Tibial artery (tissue), 4 donors: ENCODE measurements at regions not wholly inside any gene's neighbourhood (a gene's known extent, or its start where the extent isn't known, plus 50 kb on each side); places are given as distances from the start of the nearest gene placed in this dataset.

Experiments
- DNase-seq, 2 donors: peaks; one replicate each; pipeline ENCODE4 v3.0.0-alpha.2; 2019
- H3K27ac ChIP-seq, 2 donors: fragments of 200-600 bp; sonication (generic) in 1 of 2; 1 replicate in 1 of 2; 2 replicates in 1 of 2; pipeline ENCODE4 v1.5.1; 2018 to 2019; ENCODE audit warnings: mild to moderate bottlenecking in 1 of 2
- H3K27me3 ChIP-seq, 2 donors: fragments of 200-600 bp; sonication (generic) in 1 of 2; one replicate each; pipeline versions ENCODE4 v1.5.1 to v1.6.0; 2016 to 2019
- H3K36me3 ChIP-seq, 3 donors: fragments of 200-600 bp; sonication (generic) in 2 of 3; one replicate each; pipeline ENCODE4 v1.5.1; 2016 to 2019; ENCODE audit warnings: mild to moderate bottlenecking in 2 of 3
- H3K4me1 ChIP-seq, 4 donors: fragments of 200-600 bp; sonication (generic) in 2 of 4; 1 replicate in 3 of 4; 2 replicates in 1 of 4; pipeline ENCODE4 v1.5.1; 2016 to 2019
- H3K4me3 ChIP-seq, 2 donors: fragments of 200-600 bp; sonication (generic) in 1 of 2; 1 replicate in 1 of 2; 2 replicates in 1 of 2; pipeline ENCODE4 v1.5.1; 2018 to 2019; ENCODE audit warnings: mild to moderate bottlenecking in 2 of 2
- H3K9me3 ChIP-seq, 3 donors: fragments of 200-600 bp; sonication (generic) in 1 of 3; one replicate each; pipeline ENCODE4 v1.5.1; 2016 to 2019
- intact Hi-C: fragments of 100-400 bp; cut with DNase I; formaldehyde crosslinking; loops from one replicate; pipeline ENCODE4 v1.15.0; 2023; ENCODE audit warnings: low total_unique reads
- TF ChIP-seq, protein P1 (sequence below), 2 experiments: fragments of 200-600 bp in 1 of 2; fragments of 450-650 bp in 1 of 2; IDR thresholded peaks; one replicate each; pipeline ENCODE4 v1.5.1; 2017 to 2019; ENCODE audit warnings: antibody characterized with exemption in 2 of 2, mild to moderate bottlenecking in 1 of 2, moderate library complexity in 1 of 2

GRCh38 chr1:239056940-239057339, 329.4 kb upstream of the CHRM3 start:
- H3K36me3 ChIP-seq = no peaks in the 10 kb centered on the region

GRCh38 chr1:239053279-239053678, 333.1 kb upstream of the CHRM3 start:
- DNase-seq = no peak
- Histone ChIP-seq H3K4me3 (no peak overlapping the region), H3K4me1 (no peaks in the 10 kb centered on the region), H3K27ac (no peak overlapping the region), H3K36me3 (no peaks in the 10 kb centered on the region), H3K9me3 (no peaks in the 10 kb centered on the region), H3K27me3 (no peaks in the 10 kb centered on the region)
- TF ChIP-seq, protein P1, sequence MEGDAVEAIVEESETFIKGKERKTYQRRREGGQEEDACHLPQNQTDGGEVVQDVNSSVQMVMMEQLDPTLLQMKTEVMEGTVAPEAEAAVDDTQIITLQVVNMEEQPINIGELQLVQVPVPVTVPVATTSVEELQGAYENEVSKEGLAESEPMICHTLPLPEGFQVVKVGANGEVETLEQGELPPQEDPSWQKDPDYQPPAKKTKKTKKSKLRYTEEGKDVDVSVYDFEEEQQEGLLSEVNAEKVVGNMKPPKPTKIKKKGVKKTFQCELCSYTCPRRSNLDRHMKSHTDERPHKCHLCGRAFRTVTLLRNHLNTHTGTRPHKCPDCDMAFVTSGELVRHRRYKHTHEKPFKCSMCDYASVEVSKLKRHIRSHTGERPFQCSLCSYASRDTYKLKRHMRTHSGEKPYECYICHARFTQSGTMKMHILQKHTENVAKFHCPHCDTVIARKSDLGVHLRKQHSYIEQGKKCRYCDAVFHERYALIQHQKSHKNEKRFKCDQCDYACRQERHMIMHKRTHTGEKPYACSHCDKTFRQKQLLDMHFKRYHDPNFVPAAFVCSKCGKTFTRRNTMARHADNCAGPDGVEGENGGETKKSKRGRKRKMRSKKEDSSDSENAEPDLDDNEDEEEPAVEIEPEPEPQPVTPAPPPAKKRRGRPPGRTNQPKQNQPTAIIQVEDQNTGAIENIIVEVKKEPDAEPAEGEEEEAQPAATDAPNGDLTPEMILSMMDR (IDR thresholded peaks at IDR 0.05) = no peak
- intact Hi-C loops = no loop called here

More at GRCh38 chr1:239056940-239057339, 329.4 kb upstream of the CHRM3 start:
- Histone ChIP-seq H3K9me3 (no peaks in the 10 kb centered on the region), H3K4me1 (no peaks in the 10 kb centered on the region), H3K27ac (no peak overlapping the region), H3K27me3 (no peaks in the 10 kb centered on the region), H3K4me3 (no peak overlapping the region)
- TF ChIP-seq, protein P1 (IDR thresholded peaks at IDR 0.05) = no peak
- DNase-seq = no peak
- intact Hi-C loops = no loop called here

DNA sequence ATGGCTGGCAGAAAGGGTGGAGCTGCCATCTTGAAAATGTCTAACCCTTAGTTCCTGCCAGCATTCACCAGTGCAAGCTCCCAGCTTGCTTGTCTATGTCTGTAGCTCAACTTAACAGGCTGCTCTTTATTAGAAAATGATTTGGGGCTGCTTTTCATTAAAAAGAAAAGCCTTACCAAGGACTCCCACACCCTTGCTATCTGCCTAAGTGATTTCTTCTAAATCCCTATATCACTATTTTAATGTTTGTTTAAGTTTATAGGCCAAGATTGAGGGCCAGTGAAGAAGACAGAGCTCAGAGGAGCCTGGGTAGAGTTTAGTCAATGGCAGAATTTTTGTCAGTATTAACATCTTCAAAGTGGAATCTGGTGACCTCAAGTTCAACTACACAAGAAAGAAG, 336.8 kb upstream of the CHRM3 start:
- H3K36me3 ChIP-seq = no peaks in the 10 kb centered on the region
- H3K9me3 ChIP-seq = no peaks in the 10 kb centered on the region
- TF ChIP-seq, protein P1 (IDR thresholded peaks at IDR 0.05) = no peak
- no peak overlapping the region for H3K27ac ChIP-seq
- H3K4me3 ChIP-seq = no peak overlapping the region
- no peaks in the 10 kb centered on the region for H3K4me1 ChIP-seq
- H3K27me3 ChIP-seq = no peaks in the 10 kb centered on the region
- intact Hi-C loops = no loop called here
- no peak for DNase-seq

DNA sequence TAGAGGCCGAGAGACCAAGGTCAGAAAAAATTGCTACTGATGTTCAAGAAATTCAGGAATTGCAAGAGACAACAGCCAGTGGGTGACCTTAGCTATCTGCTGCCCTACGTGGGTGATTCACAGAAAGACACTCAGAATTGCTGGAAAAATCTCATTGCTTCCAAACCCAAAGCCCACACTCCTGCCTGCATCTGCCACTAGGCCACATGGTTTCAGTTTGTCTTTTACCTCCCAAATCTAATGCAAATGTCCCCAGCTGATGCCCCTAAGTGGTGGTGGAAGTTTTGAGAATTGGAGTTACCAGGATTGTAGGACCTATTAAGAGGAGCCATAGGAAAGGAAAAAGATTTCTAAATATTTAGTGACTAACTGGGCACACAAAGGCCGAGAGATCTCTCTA, 341.5 kb upstream of the CHRM3 start:
- H3K27me3 ChIP-seq = no peaks in the 10 kb centered on the region
- no peak overlapping the region for H3K4me3 ChIP-seq
- DNase-seq = no peak
- TF ChIP-seq, protein P1 (IDR thresholded peaks at IDR 0.05) = no peak
- intact Hi-C loops = no loop called here
- no peak overlapping the region for H3K27ac ChIP-seq
- H3K9me3 ChIP-seq = no peaks in the 10 kb centered on the region
- no peaks in the 10 kb centered on the region for H3K36me3 ChIP-seq
- H3K4me1 ChIP-seq = no peaks in the 10 kb centered on the region

DNA sequence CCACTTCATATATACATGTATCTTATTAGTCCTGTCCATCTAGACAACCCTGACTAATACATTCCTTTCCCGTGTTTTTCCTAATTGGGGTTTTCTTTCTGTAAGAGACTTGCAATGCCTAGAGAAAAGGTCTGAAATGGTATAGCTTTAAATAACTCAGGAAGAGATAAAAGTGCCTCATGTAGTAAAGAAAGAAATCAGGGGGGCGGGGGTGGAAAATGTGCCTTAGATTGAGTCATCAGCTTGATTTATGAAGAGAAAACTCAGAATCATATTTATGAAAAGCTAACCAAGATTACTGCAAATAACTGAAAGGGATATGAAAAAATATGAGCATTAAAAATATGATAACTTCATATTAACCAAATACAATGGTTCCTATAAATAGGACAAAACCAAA, 345.8 kb upstream of the CHRM3 start:
- H3K36me3 ChIP-seq = no peaks in the 10 kb centered on the region
- intact Hi-C loops = no loop called here
- DNase-seq = no peak
- H3K4me1 ChIP-seq = no peaks in the 10 kb centered on the region
- H3K9me3 ChIP-seq = no peaks in the 10 kb centered on the region
- H3K27me3 ChIP-seq = no peaks in the 10 kb centered on the region
- H3K4me3 ChIP-seq = no peak overlapping the region
- no peak overlapping the region for H3K27ac ChIP-seq
- TF ChIP-seq, protein P1 (IDR thresholded peaks at IDR 0.05) = no peak

DNA sequence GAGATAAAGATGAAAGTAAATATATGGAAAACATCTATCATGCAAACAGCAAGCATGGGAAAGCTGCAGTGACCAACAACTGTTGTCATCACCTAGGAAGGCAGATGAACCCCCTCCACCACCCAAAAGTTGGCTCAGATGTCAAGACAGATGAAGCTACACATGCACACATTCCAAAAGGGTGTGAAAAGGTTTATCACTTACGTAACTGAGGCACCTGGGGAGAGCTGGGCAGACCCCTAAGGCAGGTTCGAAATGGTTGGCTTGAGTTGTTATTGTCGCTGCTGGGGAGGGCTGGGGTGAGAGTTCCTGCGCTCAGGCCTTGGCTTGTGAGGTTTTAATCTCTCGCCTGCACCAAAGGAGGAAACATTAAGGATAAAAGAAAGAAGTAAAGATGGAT, 355.1 kb upstream of the CHRM3 start:
- Histone ChIP-seq H3K9me3 (peaks cover 0 to 5% (median 0%) of the 10 kb centered on the region in 3 donors), H3K36me3 (no peaks in the 10 kb centered on the region), H3K27me3 (no peaks in the 10 kb centered on the region), H3K27ac (no peak overlapping the region), H3K4me1 (no peaks in the 10 kb centered on the region), H3K4me3 (no peak overlapping the region)
- no peak for DNase-seq
- intact Hi-C loops = no loop called here
- TF ChIP-seq, protein P1 (IDR thresholded peaks at IDR 0.05) = no peak
